ENCODE measurements at regions not wholly inside any gene's neighbourhood (a gene's known extent, or its start where the extent isn't known, plus 50 kb on each side); places are given as distances from the start of the nearest gene placed in this dataset.

DNA sequence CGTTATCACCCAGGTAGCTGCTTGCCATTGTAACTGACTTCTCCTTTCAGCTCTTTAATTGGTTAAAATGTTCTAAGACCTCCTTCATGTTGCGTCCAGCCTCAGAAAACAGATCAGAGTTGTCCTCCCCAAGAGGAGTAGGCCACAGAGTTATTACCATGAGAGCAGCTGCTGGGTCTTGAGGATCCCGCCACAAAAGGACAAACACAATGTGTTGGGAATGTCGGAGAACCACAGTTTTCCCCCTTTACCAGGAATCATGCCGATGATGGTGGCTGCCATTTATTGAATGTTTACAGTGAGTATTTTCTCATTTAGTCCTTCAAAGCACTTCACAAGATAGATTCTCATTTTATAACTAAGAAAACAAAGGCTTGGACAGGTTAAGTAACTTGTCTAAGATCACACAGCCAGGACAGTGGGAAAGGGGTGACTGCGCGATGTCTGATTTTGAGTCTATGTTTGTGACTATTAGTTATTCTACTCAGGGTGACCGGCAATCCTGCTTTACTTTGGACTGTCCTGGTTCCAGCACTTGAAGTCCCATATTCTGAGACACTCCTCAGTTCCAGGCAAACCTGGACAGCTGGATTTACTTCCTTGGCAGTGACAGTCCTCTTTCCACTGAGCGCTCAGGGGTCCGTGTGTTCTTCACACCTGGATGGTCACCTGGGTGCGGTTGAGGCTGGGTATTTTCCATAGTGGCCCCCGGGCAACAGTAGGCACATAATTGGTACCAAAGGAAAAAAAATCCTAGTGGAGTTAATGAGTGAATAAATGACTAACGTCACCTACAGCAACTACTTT is 93.6 kb downstream of the LIPG start:
- TF ChIP-seq CTCF (IDR thresholded peaks at IDR 0.05) (no peak), POLR2A (IDR thresholded peaks at IDR 0.05) (no peak)
